Limb (tissue), 2 donors: ENCODE measurements at regions not wholly inside any gene's neighbourhood (a gene's known extent, or its start where the extent isn't known, plus 50 kb on each side); places are given as distances from the start of the nearest gene placed in this dataset.

Experiments used
- DNase-seq, 2 donors: peaks; one replicate each; pipeline ENCODE4 v3.0.0-alpha.2; 2016; ENCODE audit errors: extremely low spot score in 2 of 2

DNA sequence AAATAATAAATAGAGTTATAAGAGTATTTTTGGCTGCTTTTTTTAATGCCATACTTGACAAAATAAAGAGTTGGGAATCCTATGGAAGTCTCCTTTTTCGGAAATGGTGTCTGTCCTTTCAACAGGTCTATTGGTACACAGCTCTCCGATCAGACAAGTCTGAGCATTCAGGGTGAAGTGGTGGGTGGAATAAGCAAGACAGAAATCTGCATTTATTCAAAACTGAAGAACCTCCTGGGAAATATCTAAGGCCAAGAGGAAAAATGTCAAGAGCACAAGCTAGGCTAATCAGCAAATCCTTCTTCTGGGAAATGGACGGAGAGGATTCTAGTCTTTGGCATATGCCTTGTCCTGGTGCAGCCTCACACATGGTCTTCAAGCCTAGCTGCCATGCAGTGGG is 309.0 kb downstream of the CENPC start:
- DNase-seq: no peak

- DNase-seq: no peak
Observed at GRCh38 chr4:67234296-67234695, 311.0 kb downstream of the CENPC start.

DNA sequence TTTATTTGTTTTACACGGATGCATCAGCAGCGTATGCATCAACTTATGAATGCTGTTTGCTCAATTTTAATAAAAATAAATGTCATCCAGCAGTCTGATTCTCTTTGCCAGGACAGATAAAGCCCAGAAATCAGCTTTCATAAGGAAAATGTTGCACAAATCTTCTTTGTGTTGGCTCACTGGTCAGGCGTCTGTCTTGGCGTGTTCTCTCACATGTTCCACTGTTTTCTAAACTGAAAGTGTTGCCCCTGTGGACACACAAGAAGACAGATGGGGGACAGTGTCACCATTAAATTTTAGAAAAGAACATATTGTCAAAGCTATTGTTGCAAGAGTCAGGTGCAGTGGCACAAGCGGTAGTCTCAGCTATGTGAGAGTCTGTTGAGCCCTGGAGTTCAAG is 316.2 kb downstream of the CENPC start:
- no peak for DNase-seq

GRCh38 chr4:67220861-67221260 is 324.4 kb downstream of the CENPC start:
- no peak for DNase-seq

DNA sequence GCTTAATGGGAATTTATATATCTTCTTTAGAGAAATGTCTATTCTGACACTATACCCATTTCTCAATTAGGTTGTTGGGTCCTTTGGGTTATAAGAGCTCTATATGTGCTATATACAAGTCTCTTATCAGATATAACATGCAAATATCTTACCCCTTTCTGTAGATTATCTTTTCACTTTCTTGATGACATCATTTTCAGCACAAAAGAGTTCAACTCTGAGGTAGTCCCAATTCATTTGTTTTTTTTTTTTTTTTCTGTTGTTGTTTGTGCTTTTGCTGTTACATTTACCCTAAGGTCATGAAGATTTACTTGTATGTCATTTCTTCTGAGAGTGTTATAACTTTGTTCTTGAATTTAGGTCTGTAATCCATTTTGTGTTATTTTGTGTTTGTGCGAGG is 326.4 kb downstream of the CENPC start:
- DNase-seq: no peak

GRCh38 chr4:67207941-67208441 is 337.3 kb downstream of the CENPC start:
- DNase-seq: no peak

DNA sequence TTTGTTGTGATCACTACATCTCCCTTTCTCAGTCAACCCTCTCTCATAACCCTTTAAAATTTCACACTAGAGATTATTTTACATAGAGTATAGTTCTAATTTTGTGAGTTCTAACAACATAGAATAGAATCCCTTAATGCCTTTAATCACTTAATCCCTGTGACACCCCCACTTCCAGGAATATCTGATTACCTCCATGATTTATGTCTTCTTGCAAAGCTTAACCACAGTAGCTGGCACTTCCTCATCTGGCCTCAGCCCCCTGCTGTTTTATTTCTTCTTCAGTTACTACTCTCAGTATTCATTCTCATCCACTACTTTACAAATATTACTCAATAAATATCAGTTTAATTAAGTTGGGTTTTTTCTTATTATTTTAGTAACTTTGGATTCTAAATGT is 340.9 kb downstream of the CENPC start:
- no peak for DNase-seq

GRCh38 chr4:67201334-67201733 is 344.0 kb downstream of the CENPC start:
- DNase-seq: no peak

DNA sequence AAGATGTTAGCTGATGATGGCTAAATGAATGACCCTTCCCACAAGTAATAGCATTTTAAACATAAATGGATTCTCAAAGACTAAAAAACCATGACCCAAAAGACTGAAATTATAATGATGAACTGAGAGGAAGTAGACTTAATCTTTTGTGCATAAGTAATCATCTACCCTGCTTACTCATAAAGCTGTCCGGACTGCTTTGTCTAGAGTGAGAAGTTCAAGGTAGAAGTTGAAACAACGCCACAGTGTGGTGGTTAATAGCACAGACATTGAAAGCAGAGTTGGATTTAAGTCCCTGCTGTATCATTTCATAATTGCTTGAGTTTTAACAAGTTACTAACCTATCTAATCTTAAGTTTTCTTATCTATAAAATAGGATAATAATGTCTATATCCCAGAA is 346.6 kb downstream of the CENPC start:
- peak in 1 of 2 donors; percentile 17 for DNase-seq

- DNase-seq: no peak
Observed at GRCh38 chr4:67167849-67168248, 377.5 kb downstream of the CENPC start.

- no peak for DNase-seq
Observed at GRCh38 chr4:67162690-67163089, 382.6 kb downstream of the CENPC start.

DNA sequence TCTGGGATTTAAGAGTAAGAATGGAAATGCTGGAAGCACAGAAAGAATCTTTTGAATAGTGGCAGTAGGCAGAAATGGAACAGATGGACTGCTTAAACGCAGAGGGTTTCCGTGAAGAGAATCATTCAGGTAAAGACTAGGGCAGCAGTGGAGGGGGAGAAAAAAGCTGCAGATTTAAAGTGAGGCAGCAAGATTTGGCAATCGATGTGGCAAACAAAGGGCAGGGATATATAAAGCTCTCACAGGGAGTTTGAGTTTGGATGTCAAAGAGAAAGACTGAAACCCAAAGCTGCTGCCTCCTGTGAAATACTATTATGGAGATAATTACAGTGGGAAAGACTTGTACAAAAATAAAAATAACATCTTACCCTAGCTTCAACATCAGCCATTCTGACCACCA is 384.0 kb downstream of the CENPC start:
- DNase-seq: no peak

DNA sequence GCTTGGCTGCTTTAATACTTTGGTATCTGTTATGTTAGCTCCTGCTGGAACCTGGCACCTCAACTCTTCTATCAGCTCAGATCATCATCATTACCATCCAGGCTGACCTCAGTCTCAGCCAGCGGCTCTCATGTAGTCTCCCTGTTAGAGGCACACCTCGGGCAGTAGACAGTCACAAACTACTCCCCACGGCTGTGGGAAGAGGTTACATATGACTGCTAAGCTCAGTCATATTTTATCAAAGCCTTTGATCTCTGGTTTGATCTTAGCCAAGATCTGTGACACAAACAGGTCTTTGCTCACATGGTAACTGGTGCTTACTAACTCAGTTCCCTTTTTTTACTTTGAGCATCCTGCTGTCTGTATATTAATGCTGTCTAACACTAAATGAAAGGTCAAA is 384.9 kb downstream of the CENPC start:
- DNase-seq: no peak

DNA sequence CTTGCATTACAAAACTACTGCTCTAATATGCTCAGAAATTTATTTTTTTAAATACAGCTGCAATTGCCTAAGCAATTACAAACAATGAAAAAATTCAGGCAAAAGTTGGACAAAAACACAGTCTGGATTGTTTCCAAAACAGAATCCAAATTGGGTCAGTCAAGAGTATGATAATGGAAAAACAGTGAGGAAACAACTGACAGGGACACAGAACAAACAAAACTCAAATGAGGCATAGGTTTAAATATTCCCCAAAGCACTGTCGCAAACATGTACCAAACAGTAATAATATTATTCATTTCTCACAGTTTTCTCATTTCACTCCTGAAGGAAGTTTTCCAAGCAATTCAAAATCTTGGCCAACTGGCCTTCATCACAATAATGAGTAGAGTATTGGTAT is 386.6 kb downstream of the CENPC start:
- no peak for DNase-seq

DNA sequence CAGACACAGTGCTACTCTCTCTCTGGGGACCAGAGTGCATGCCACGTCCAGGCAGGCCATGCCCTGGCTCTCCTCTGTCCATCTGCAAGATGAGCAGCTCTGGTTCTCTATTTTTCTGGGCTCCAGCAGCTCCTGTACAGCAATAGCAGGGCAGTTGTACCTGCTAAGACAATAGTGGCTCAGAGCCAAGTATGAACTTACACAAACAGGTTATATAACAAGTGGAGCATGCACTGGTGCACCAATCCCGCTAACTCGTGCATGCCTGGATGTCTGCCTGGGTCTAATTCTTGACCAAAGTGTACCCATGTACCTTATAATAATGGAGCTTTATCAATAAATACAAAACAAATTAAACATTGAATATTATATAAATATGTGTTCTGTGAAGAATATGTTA is 392.3 kb downstream of the CENPC start:
- DNase-seq: no peak

DNA sequence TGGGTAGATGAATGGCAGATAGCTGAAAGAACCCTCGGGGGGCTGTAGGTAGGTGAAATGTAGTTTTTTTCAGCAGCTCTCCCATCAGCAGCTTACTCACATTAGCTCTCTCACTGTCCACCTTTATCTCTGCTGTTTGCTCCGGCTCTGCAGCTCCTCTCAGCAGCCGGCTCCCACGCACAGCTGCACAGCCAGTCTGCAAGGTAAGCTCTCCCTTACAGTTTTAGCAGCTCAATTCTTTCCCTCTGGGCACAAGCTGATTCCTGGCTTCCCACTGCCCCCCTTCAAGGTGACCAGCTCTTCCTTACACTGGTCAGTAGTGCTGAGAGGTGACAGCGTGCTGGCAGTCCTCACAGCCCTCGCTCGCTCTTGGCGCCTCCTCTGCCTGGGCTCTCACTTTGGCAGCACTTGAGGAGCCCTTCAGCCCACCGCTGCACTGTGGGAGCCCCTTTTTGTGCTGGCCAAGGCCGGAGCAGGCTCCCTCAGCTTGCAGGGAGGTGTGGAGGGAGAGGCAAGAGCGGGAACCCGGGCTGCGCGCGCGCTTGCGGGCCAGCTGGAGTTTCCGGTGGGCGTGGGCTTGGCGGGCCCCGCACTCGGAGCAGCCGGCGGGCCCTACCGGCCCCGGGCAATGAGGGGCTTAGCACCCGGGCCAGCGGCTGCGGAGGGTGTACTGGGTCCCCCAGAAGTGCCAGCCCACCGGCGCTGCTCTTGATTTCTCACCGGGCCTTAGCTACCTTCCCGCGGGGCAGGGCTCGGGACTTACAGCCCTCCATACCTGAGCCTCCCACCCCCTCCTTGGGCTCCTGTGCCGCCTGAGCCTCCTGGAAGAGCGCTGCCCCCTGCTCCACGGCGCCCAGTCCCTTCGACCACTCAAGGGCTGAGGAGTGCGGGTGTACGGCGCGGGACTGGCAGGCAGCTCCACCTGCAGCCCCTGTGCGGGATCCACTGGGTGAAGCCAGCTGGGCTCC is 393.6 kb downstream of the CENPC start:
- DNase-seq: no peak

- no peak for DNase-seq
Observed at GRCh38 chr4:67141586-67141985, 403.7 kb downstream of the CENPC start.

DNA sequence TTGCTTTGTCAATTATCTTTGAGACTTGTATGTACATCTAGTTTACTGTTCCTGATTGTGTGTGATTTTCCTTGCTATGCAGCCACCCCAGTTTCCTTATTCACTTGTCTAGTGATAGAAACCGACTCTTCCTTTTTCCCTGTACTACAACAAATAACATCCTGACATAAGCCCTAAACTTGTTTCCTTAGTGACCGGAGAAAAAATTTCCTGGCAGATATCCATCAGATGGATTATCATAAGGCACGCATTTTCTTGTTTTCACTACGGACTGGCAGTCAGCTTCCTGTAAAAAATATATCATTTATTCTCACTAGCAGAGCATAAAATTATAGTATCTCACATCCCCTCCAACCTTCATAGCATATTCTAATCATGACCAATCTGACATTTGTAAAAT is 410.7 kb downstream of the CENPC start:
- DNase-seq: peak in 1 of 2 donors; percentile 35

- no peak for DNase-seq
Observed at GRCh38 chr4:67133162-67133561, 412.1 kb downstream of the CENPC start.

DNA sequence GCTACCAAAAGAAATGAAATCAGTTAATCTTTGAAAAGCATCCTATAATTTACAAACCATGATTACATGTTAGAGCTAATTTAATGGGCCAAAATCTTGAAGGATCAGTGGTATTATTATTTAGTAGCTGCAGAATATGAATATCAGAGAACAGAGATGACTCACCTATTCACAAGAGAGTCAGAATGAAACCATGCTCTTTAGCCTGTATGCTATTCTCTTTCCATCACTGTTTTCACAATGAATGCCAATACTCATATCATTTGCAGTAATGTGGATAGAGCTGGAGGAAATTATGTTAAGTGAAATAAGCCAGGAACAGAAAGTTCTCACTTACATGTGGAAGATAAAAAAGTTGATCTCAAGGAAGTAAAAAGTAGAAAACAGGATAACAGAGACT is 414.1 kb downstream of the CENPC start:
- no peak for DNase-seq

GRCh38 chr4:67130411-67130810 is 414.9 kb downstream of the CENPC start:
- DNase-seq: no peak

- no peak for DNase-seq
Observed at GRCh38 chr4:67126570-67126969, 418.7 kb downstream of the CENPC start.
